ENCODE measurements at regions not wholly inside any gene's neighbourhood (a gene's known extent, or its start where the extent isn't known, plus 50 kb on each side); places are given as distances from the start of the nearest gene placed in this dataset.
"Not testable (repeated sequence)": the region's sequence is repeated elsewhere in the genome, so short reads cannot be mapped to it uniquely, and the experiment has no call there.

DNA sequence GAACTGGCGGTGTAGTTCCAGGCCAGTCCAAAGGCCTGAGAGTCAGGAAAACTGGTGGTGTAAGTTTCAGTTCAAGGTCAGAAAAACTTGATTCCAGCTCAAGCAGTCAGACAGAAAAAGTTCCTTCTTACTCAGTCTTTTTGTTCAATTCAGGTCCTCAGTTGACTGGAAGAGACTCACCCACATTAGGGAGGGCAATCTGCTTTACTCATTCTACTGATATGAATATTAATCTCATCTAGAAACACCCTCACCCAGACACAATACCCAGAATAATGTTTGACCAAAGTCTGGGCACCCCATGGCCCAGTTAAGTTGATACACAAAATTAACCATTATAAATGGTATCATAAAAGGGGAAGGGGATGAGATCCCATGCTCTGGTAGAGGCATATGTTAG is 50.1 kb upstream of the LTA4H start:
- ATAC-seq (no peak), DNase-seq (ENCODE audit: low spot score) (no peak)

- not testable (repeated sequence) for ATAC-seq; DNase-seq (ENCODE audit: low spot score)
These were observed 50.8 kb upstream of the LTA4H start for GRCh38 chr12:96086190-96086589.

GRCh38 chr12:96091833-96092232 is 56.4 kb upstream of the LTA4H start:
- ATAC-seq: no peak

DNA sequence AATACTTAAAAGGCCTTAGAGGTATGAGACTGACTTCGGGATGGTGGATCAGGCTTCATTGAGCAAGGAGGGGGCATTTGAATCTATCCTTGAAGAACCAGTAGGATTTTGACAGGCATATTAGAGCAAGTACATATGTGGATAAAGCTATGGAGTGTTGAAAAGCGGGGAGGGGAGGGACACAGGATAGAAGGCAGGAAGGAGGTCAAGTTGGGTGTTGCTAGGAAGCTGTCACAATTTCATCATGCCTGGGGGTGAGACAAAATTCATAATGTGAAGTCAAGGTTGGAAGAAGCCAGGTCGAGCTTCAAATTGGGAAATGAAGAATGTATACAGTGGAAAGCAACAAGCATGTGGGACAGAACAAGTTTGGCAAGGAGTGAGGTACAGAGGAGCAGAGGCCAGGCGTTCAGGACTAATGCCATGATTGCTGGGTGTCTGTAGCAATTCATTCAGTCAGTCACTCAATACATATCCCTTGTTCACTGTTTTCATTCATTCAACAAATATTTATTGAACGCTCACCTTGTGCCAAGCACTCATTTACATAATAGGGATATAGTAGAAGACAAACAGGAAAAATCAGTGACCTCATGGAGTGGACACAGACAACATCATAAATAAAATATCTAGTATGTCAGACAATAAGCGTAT is 58.3 kb upstream of the LTA4H start:
- ATAC-seq (no peak), DNase-seq (ENCODE audit: low spot score) (no peak)

More at GRCh38 chr12:96091833-96092232, 56.4 kb upstream of the LTA4H start:
- DNase-seq (ENCODE audit: low spot score): no peak

DNA sequence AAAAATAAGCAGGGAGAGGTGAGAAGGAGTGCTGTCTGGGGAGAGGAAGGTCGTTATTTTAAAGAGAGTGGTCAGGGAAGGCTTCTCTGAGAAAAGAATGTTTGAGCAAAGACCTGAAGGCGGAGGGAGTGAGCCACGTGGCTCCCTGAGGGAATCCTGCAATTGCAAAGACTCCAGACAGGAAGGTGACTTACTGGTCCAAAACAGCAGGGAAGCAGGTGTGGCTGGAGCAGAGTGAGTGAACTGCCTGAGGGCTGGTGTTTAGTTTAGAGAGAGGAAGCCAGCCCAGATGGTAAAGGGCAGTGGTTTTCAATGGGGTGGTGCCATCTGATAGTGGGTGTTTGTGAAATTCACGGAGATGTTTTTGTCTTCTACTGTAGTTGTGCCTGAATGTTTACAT is 58.8 kb upstream of the LTA4H start:
- no peak for DNase-seq (ENCODE audit: low spot score)
- ATAC-seq: no peak

DNA sequence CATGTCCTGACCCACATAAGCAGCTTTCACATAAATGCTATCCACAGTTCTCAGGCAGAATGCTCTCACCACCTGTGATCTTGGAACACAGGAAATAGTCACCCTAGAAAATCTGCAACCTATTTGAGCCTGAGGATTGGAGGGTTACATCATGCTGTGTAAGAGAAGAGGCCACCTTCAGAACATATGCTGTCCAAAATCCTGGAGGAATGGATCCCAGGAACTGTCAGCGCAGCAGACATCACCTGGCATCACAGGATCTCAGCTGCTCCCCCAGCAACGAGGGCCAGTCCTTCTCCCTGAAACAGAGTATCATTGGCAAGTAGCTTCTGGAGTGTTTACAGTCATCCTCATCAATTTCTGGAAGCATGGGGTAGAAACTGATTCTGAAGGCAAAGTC is 63.2 kb upstream of the LTA4H start:
- DNase-seq (ENCODE audit: low spot score) (no peak), ATAC-seq (no peak)

- DNase-seq (ENCODE audit: low spot score) (no peak), ATAC-seq (no peak)
These were observed 64.0 kb upstream of the LTA4H start for GRCh38 chr12:96099421-96099820.

DNA sequence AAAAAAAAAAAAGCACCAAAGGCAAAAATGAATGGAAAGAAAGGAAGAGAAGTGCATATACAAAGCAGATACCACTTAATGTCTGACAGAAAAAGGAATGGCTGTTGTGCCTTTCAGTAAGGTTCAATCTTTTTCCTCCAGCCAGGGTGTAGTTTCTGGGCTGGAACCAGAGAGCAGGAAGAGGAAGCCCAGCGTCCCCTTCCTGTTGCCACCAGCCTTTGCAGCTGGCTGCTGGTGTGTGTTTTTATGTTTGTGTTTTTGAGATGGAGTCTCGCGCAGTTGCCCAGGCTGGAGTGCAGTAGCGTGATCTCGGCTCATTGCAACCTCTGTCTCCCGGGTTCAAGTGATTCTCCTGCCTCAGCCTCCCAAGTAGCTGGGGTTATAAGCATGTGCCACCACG is 64.6 kb upstream of the LTA4H start:
- DNase-seq (ENCODE audit: low spot score) (no peak), ATAC-seq (no peak)

DNA sequence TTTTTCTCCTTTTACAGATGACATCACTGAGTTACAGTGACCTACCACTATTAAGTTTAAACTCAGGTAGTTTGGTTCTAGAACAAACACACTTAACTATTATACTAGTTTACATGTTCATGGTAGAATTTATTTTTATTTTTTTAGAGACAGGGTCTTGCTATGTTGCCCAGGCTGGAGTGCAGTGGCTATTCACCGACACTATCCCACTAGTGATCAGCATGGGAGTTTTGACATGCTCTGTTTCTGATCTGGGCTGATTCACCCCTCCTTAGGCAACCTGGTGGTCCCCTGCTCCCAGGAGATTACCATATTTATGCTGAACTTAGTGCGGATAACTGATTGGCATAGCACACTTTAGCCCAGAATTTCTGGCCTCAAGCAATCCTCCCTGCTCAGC is 66.4 kb upstream of the LTA4H start:
- no peak for DNase-seq (ENCODE audit: low spot score)
- no peak for ATAC-seq

GRCh38 chr12:96103067-96103644 is 67.8 kb upstream of the LTA4H start:
- no peak for DNase-seq (ENCODE audit: low spot score)
- ATAC-seq: no peak

DNA sequence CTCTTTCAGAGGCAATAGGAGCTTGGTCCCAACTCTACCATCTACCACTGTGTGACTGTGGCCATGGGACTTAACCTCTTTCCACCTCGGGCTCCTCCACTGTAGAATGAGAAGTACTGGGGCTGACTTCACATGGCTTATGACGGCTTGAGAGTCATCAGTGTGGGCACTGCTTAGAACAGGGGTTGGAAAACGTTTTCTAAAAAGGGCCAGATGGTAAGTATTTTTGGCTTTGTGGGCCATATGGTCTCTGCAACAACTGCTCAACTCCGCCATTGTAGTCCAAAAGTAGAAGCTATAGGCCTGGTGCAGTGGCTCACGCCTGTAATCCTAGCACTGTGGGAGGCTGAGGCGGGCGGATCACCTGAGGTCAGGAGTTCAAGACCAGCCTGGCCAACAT is 69.2 kb upstream of the LTA4H start:
- DNase-seq (ENCODE audit: low spot score): no peak
- no peak for ATAC-seq

- ATAC-seq (no peak), DNase-seq (ENCODE audit: low spot score) (no peak)
These were observed 70.8 kb upstream of the LTA4H start for GRCh38 chr12:96106137-96106536.

- no peak for DNase-seq (ENCODE audit: low spot score)
- no peak for ATAC-seq
These were observed 71.8 kb upstream of the LTA4H start for GRCh38 chr12:96107236-96107635.

- ATAC-seq (peak; percentile 76), DNase-seq (ENCODE audit: low spot score) (no peak)
These were observed 72.9 kb upstream of the LTA4H start for GRCh38 chr12:96108321-96108720.

DNA sequence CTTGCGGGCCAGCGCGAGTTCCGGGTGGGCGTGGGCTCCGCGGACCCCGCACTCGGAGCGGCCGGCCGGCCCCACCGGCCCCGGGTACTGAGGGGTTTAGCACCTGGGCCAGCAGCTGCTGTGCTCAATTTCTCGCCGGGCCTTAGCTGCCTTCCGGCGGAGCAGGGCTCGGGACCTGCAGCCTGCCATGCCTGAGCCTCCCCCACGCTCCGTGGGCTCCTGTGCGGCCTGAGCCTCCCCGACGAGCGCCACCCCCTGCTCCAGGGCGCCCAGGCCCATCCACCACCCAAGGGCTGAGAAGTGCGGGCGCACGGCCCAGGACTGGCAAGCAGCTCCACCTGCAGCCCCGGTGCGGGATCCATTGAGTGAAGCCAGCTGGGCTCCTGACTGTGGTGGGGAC is 73.6 kb upstream of the LTA4H start:
- not testable (repeated sequence) for DNase-seq (ENCODE audit: low spot score)

GRCh38 chr12:96112733-96113132 is 77.3 kb upstream of the LTA4H start:
- DNase-seq (ENCODE audit: low spot score): no peak
- ATAC-seq: peak; percentile 52

More for the DNA sequence above, 73.6 kb upstream of the LTA4H start:
- not testable (repeated sequence) for ATAC-seq

- ATAC-seq: no peak
- DNase-seq (ENCODE audit: low spot score): no peak
These were observed 76.7 kb upstream of the ELK3 start for GRCh38 chr12:96117460-96117859.

GRCh38 chr12:96120359-96121100 is 73.6 kb upstream of the ELK3 start:
- no peak for DNase-seq (ENCODE audit: low spot score)
- ATAC-seq: peak; percentile 34

DNA sequence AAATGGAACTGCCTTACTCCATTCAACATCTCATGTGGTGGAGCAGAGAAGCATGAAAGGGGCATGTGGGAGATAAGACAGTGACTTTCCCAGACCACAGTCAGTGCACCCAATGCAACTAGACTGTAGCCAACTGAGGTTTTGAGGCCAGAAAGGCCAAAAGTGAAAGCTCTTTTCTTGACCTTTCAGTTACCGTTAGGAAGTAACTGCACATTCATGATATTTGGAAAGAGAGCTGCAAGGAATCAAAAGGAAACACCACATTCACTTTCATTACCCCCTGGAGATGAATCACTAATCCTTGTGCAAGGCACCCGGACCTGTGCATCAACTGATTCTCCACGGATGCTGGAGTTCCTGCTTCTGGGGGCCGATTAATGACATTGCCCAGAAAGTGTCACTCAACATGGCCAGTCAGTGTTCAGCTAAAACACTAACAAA is 72.9 kb upstream of the ELK3 start:
- ATAC-seq (no peak), DNase-seq (ENCODE audit: low spot score) (no peak)

GRCh38 chr12:96128292-96128691 is 65.9 kb upstream of the ELK3 start:
- ATAC-seq; DNase-seq (ENCODE audit: low spot score): not testable (repeated sequence)

DNA sequence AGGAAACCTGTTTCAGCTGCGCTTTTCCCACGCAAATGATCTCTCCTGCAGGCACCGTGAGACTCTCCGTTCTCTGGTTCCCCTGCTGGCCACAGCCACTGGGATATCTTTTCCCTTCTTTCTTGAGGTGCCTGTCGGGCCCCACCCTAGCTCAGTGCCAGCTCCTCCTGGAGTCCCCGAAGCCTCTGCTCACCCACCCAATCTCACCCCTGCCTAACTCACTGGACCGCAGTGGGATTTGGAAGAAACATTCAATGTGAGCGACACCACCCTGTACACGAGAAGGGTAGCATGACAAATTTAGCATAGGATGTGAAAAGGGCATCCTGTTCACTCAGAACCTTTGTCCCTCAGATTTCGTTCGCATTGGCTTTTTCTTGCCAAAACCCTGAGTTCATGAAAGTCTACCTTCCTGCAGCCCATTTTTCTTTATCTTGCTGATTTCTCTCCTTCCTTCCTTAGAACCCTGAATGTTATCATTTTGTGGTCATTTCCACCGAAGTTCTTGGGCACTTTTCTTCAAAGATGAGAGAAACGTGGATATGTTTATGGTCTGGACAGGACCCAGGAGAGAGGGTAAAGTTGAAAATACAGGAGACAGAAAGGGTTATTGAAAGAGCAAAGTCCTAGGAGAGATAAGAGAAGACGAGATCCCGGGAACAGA is 63.6 kb upstream of the ELK3 start:
- peak; percentile 36 for ATAC-seq
- no peak for DNase-seq (ENCODE audit: low spot score)
